ENCODE measurements at regions not wholly inside any gene's neighbourhood (a gene's known extent, or its start where the extent isn't known, plus 50 kb on each side); places are given as distances from the start of the nearest gene placed in this dataset.

- TF ChIP-seq, protein P1, sequence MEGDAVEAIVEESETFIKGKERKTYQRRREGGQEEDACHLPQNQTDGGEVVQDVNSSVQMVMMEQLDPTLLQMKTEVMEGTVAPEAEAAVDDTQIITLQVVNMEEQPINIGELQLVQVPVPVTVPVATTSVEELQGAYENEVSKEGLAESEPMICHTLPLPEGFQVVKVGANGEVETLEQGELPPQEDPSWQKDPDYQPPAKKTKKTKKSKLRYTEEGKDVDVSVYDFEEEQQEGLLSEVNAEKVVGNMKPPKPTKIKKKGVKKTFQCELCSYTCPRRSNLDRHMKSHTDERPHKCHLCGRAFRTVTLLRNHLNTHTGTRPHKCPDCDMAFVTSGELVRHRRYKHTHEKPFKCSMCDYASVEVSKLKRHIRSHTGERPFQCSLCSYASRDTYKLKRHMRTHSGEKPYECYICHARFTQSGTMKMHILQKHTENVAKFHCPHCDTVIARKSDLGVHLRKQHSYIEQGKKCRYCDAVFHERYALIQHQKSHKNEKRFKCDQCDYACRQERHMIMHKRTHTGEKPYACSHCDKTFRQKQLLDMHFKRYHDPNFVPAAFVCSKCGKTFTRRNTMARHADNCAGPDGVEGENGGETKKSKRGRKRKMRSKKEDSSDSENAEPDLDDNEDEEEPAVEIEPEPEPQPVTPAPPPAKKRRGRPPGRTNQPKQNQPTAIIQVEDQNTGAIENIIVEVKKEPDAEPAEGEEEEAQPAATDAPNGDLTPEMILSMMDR (conservative IDR thresholded peaks at IDR 0.05) = no peak
- no peak for TF ChIP-seq EZH2 (IDR thresholded peaks at IDR 0.05; ENCODE audit: low read depth)
Measured at GRCh38 chr4:84179409-84179808, 319.7 kb downstream of the NKX6-1 start.
